Sigmoid colon (tissue), 4 donors: ENCODE measurements at regions not wholly inside any gene's neighbourhood (a gene's known extent, or its start where the extent isn't known, plus 50 kb on each side); places are given as distances from the start of the nearest gene placed in this dataset.

Experiments
- CTCF ChIP-seq, 4 experiments: fragments of 450-650 bp in 3 of 4; fragments of 200-600 bp in 1 of 4; IDR thresholded peaks; one replicate each; pipeline ENCODE4 v1.5.1; 2016 to 2019; ENCODE audit warnings: antibody characterized with exemption in 4 of 4, mild to moderate bottlenecking in 3 of 4, moderate library complexity in 2 of 4
- EP300 ChIP-seq, 4 donors: sonication (generic); formaldehyde crosslinking; IDR thresholded peaks; one replicate each; pipeline ENCODE4 v1.6.1; 2017; ENCODE audit warnings: antibody characterized with exemption in 4 of 4
- POLR2A ChIP-seq, 2 donors: fragments of 450-650 bp; IDR thresholded peaks; one replicate each; pipeline ENCODE4 v1.6.1; 2016; ENCODE audit warnings: antibody characterized with exemption in 2 of 2, mild to moderate bottlenecking in 2 of 2, moderate library complexity in 2 of 2
- POLR2AphosphoS5 ChIP-seq, 4 donors: sonication (generic); formaldehyde crosslinking; IDR thresholded peaks; one replicate each; pipeline ENCODE4 v1.6.1; 2017; ENCODE audit warnings: antibody characterized with exemption in 4 of 4

- TF ChIP-seq POLR2A (IDR thresholded peaks at IDR 0.05) (no peak), CTCF (IDR thresholded peaks at IDR 0.05) (no peak), POLR2AphosphoS5 (IDR thresholded peaks at IDR 0.05) (no peak), EP300 (IDR thresholded peaks at IDR 0.05) (no peak)
These were observed 247.2 kb upstream of the ZNF804A start for GRCh38 chr2:184351126-184351525.
